Mononuclear cell (primary cell): ENCODE measurements at regions not wholly inside any gene's neighbourhood (a gene's known extent, or its start where the extent isn't known, plus 50 kb on each side); places are given as distances from the start of the nearest gene placed in this dataset.

Experiments
- H3K27me3 ChIP-seq: 2 replicates; pipeline ENCODE4 v1.6.0; 2011; ENCODE audit warnings: low read length, control low read depth; ENCODE audit not compliant: insufficient read depth
- H3K4me1 ChIP-seq: 2 replicates; pipeline ENCODE4 v1.5.1; 2011; ENCODE audit warnings: mild to moderate bottlenecking, low read length, control low read depth; ENCODE audit not compliant: insufficient read depth
- H3K4me3 ChIP-seq: 2 replicates; pipeline ENCODE4 v1.5.1; 2011; ENCODE audit warnings: mild to moderate bottlenecking, low read length, moderate library complexity
- H3K9me3 ChIP-seq: 2 replicates; pipeline ENCODE4 v1.5.1; 2011; ENCODE audit warnings: low read depth, mild to moderate bottlenecking, control low read depth, low read length

DNA sequence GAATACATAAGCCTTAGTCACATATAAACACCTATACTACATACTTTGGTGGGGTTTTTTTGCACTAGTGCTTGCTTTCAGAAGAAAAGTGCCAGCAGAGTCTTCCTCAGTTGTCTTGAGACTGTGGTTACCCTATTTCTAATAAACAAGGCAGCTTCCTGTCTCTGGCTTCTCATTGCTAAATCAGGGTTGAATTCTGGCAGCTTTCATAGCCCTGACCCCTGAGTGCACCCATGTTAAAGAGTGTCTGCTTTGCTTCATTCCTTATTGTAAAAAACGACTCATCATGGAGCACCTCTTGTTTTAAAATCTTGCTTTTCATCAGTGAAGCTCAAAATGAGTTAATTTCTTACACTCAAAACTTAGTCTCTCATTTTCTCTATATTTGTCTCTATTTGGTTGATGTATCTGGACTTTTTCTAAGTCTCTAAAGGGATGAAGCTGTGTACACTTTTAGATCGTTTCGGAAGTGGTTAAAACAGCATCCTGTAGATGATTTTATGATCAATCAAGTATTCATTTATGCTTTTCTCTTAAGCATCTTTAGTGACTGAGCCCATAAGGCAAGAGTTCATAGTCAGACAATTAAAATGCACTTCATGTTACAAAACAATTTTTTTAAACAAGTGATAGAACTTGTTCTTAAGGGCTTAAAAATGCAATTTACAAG, 72.1 kb downstream of the KLF12 start:
- H3K27me3 ChIP-seq: no peaks in the 10 kb centered on the region
- H3K4me1 ChIP-seq: peaks cover 28% of the 10 kb centered on the region
- H3K4me3 ChIP-seq: no peak overlapping the region
- H3K9me3 ChIP-seq: no peaks in the 10 kb centered on the region

DNA sequence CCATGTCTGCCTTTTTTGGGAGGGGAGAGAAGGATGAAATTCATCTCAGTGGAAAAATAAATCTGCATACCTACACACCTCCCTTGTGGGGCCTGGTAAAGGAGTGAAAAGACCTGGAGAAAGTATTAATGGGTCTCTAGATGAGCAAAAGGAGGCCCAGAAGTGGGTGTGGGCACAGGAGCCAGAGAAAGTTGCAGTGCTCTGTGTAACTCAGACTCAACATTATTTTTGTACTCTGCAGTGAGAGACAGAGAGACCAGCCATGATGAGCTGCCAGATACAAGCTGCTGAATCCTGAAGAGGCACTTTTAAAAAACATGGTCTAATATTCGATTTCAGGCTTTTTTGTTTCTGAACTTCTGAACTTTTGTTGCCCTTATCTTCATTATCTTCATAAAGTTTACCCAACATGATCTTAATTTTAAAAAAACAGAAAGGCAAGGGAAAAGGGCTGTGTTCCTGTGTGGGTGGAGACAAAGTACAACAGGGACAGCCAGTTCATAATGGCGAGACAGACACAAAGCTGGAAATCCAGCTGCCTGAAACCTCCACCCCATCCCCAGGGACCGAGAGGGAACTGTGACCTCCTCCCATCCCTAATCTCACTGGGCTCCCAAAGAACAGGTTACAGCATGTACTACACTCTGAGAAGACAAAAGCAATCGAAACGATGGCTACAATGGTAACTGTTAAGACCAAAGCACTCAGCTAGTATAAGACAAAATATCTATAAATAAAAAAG, 77.2 kb downstream of the KLF12 start:
- Histone ChIP-seq H3K4me3 (no peak overlapping the region), H3K4me1 (peaks cover 17% of the 10 kb centered on the region), H3K27me3 (no peaks in the 10 kb centered on the region), H3K9me3 (no peaks in the 10 kb centered on the region)

GRCh38 chr13:74052402-74052928, 81.7 kb downstream of the KLF12 start:
- Histone ChIP-seq H3K27me3 (no peaks in the 10 kb centered on the region), H3K4me1 (peaks cover 14% of the 10 kb centered on the region), H3K4me3 (no peak overlapping the region), H3K9me3 (no peaks in the 10 kb centered on the region)

DNA sequence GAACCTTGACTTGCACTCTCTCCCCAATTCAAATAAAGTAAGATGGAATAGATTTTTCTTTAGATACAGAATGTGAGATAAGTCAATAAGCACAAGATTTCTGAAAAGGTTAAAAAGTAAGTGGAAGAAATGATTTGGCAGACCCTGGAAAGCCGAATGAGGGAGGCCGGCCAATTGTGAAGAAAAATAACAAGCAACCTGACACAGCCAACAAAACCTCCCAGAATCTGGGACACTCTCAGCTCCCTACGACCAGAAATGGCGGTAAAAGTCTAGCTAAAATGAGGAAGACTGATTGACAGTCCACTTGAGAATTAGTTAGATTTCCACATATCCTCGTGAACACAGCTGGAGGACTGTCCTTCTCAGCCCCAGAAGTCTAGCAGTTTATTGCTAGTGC, 85.4 kb downstream of the KLF12 start:
- Histone ChIP-seq H3K27me3 (no peaks in the 10 kb centered on the region), H3K9me3 (no peaks in the 10 kb centered on the region), H3K4me3 (no peak overlapping the region), H3K4me1 (peaks cover 5% of the 10 kb centered on the region)

- Histone ChIP-seq H3K27me3 (no peaks in the 10 kb centered on the region), H3K4me3 (no peak overlapping the region), H3K4me1 (peaks cover 5% of the 10 kb centered on the region), H3K9me3 (no peaks in the 10 kb centered on the region)
Observed at GRCh38 chr13:74047931-74048600, 86.1 kb downstream of the KLF12 start.

DNA sequence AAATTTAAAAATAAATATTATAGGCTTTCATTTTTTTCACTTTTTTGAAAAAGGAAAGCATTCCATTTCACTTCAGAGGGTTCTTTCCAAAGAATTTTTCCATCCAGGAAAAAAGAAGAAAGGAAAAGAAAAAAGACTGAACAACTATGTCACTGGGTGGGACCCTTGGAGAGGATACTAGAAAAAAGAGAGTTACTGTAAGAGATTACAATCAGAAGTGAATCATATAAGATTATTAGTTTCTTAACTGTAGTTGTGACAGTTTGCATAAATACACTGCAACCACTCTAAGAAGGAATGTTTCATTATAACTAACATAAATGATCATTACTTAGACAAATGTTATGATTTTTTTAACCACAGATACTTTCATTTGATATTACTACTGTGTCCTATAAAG, 87.8 kb downstream of the KLF12 start:
- Histone ChIP-seq H3K4me1 (peaks cover 3% of the 10 kb centered on the region), H3K4me3 (no peak overlapping the region), H3K9me3 (no peaks in the 10 kb centered on the region), H3K27me3 (no peaks in the 10 kb centered on the region)

- Histone ChIP-seq H3K4me3 (no peak overlapping the region), H3K4me1 (peaks cover 4% of the 10 kb centered on the region), H3K27me3 (no peaks in the 10 kb centered on the region), H3K9me3 (no peaks in the 10 kb centered on the region)
Observed at GRCh38 chr13:74045583-74045982, 88.6 kb downstream of the KLF12 start.

- H3K27me3 ChIP-seq: no peaks in the 10 kb centered on the region
- peaks cover 11% of the 10 kb centered on the region for H3K4me1 ChIP-seq
- no peaks in the 10 kb centered on the region for H3K9me3 ChIP-seq
- no peak overlapping the region for H3K4me3 ChIP-seq
Observed at GRCh38 chr13:74043237-74043636, 91.0 kb downstream of the KLF12 start.

DNA sequence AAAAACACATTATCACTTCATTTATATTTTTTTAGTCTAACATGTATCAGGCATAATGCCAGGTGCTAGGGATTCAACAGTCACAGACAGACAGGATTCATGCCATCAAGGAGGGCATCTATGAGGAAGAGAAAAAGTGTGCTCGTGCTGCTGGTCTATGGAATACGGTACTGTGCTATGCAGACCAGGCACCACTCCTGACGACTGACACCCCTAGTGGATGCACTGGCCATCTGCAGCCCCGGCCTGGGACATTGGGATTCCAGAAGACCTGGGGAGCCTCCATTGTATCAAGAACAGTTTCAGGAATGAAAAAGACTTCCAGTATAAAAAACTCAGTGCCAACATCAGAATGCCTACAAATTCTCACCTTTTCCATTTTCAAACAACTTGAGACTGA, 94.0 kb downstream of the KLF12 start:
- no peak overlapping the region for H3K4me3 ChIP-seq
- no peaks in the 10 kb centered on the region for H3K9me3 ChIP-seq
- H3K4me1 ChIP-seq: peaks cover 17% of the 10 kb centered on the region
- no peaks in the 10 kb centered on the region for H3K27me3 ChIP-seq

- Histone ChIP-seq H3K27me3 (no peaks in the 10 kb centered on the region), H3K4me1 (peaks cover 17% of the 10 kb centered on the region), H3K9me3 (no peaks in the 10 kb centered on the region), H3K4me3 (no peak overlapping the region)
Observed at GRCh38 chr13:74039667-74040066, 94.5 kb downstream of the KLF12 start.

DNA sequence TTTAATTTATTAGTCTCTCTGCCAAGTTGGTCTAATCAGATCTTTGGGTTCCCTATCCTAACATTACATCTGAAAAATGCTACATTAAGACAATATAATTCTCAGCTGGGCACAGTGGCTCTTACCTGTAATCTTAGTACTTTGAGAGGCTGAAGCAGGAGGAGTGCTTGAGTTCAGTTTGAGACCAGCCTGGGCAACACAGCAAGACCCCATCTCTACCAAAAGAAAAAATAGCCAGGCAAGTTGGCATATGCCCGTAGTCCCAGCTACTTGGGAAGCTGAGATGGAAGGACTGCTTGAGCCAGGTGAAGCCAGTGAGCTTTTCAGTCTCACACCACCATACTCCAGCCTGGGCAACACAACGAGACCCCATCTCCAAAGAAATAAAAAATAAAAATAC, 95.0 kb downstream of the KLF12 start:
- Histone ChIP-seq H3K9me3 (no peaks in the 10 kb centered on the region), H3K27me3 (no peaks in the 10 kb centered on the region), H3K4me1 (peaks cover 17% of the 10 kb centered on the region), H3K4me3 (no peak overlapping the region)

DNA sequence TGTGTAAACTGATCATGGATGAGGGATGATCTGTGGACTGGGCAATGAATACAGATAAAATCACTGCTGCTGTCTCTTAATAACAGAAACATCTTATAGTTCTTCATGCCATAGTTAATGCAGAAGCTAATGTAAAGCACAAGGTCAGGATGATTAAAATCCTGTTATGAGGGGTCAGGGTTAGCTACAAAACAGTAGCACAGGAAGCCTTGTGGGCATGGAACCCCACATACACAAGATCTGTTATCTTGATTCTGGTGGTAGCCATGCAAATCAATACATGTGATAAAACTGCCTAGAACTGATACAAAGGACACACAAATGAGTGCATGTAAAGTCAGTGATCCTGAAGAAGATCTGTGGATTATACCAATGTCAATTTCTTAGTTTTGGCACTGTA, 96.4 kb downstream of the KLF12 start:
- Histone ChIP-seq H3K4me1 (peaks cover 17% of the 10 kb centered on the region), H3K27me3 (no peaks in the 10 kb centered on the region), H3K9me3 (no peaks in the 10 kb centered on the region), H3K4me3 (no peak overlapping the region)

GRCh38 chr13:74036373-74036772, 97.8 kb downstream of the KLF12 start:
- H3K27me3 ChIP-seq: no peaks in the 10 kb centered on the region
- H3K9me3 ChIP-seq: no peaks in the 10 kb centered on the region
- H3K4me3 ChIP-seq: no peak overlapping the region
- H3K4me1 ChIP-seq: peaks cover 17% of the 10 kb centered on the region

GRCh38 chr13:74035896-74036295, 98.3 kb downstream of the KLF12 start:
- no peaks in the 10 kb centered on the region for H3K27me3 ChIP-seq

GRCh38 chr13:74032325-74032724, 101.9 kb downstream of the KLF12 start:
- Histone ChIP-seq H3K27me3 (no peaks in the 10 kb centered on the region), H3K4me1 (no peaks in the 10 kb centered on the region), H3K9me3 (no peaks in the 10 kb centered on the region), H3K4me3 (no peak overlapping the region)

More at GRCh38 chr13:74035896-74036295, 98.3 kb downstream of the KLF12 start:
- Histone ChIP-seq H3K4me1 (peaks cover 16% of the 10 kb centered on the region), H3K4me3 (no peak overlapping the region), H3K9me3 (no peaks in the 10 kb centered on the region)
